Anterior cingulate cortex (tissue), 58 donors: ENCODE measurements at regions not wholly inside any gene's neighbourhood (a gene's known extent, or its start where the extent isn't known, plus 50 kb on each side); places are given as distances from the start of the nearest gene placed in this dataset.
"Not testable (repeated sequence)": the region's sequence is repeated elsewhere in the genome, so short reads cannot be mapped to it uniquely, and the experiment has no call there.

ENCODE experiments used
- DNase-seq, 58 donors: peaks; one replicate each; lab custom pipeline; 2025; lab: John Stamatoyannopoulos, UW

GRCh38 chr14:22131749-22132476, 457.1 kb downstream of the DAD1 start:
- DNase-seq: no peak

- no peak for DNase-seq
These were observed 450.5 kb upstream of the OR4E1 start for GRCh38 chr14:22124073-22124613.

- no peak for DNase-seq
These were observed 449.4 kb upstream of the OR4E1 start for GRCh38 chr14:22122829-22123560.

DNA sequence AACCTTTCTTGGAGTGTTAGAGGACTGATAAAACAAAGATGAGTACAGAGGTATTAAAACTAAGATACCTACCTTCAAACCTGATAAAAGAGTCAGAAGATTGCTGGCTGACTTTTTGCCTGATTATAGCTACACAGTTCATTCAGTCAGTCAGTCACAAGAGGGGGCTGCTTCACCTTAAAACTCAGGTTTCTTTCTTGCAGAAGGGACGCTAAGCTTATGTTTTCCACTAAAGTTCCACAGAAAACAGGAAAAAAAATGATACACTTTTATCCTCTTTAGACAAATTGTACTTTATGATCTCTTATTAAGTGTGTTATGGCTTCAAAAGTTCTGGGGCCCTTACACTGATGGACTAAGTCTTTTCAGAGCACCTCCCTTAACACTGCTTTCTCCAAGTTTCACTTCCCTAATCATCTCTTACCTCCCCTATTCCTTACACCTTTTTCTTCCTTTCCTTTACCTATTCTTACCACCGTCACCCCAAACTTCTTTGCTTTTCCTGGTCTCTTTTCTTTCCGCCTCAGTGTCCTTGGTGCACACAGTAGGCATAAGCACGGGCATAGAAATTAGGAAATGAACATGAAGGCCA, 448.7 kb upstream of the OR4E1 start:
- DNase-seq: no peak

GRCh38 chr14:22118899-22119477, 445.4 kb upstream of the OR4E1 start:
- no peak for DNase-seq

DNA sequence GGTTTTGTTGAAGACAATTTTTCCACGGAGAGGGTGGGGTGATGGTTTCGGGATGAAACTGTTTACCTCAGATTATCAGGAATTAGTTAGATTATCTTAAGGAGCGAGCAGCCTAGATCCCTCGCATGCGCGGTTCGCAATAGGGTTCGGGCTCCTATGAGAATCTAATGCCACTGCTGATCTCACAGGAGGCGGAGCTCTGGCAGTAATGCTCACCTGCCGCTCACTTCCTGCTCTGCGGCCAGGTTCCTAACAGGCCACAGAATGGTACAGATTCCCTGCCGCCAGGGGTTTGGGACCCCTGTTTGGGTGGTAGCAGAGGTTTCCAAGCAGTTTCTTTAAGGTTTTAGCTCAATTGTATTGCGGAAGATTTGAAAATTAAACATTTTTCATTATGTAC, 439.8 kb upstream of the OR4E1 start:
- no peak for DNase-seq

GRCh38 chr14:22112004-22112403, 438.4 kb upstream of the OR4E1 start:
- peak in 1 of 58 donors; percentile 3 for DNase-seq

DNA sequence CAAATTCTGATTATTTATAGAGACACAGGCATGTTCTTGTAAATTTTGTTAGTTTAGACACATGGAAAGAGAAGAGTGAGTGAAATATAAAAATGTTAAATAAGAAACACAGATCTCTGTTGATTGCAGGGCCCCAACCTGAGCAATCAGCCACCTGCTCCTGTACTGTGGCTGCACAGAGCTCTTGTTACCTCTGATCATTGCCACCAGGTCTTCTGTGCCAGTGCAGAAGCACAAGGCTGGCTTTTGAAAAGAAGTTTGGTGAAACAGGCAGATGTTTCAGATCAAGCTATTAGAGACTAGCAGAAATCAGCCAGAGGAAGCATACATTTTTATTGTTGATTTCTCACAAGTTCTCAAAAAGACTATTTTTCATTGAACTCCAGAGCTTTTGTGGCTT, 434.1 kb upstream of the OR4E1 start:
- no peak for DNase-seq

GRCh38 chr14:22106700-22107697, 433.4 kb upstream of the OR4E1 start:
- no peak for DNase-seq

GRCh38 chr14:22105624-22106006, 432.0 kb upstream of the OR4E1 start:
- no peak for DNase-seq

DNA sequence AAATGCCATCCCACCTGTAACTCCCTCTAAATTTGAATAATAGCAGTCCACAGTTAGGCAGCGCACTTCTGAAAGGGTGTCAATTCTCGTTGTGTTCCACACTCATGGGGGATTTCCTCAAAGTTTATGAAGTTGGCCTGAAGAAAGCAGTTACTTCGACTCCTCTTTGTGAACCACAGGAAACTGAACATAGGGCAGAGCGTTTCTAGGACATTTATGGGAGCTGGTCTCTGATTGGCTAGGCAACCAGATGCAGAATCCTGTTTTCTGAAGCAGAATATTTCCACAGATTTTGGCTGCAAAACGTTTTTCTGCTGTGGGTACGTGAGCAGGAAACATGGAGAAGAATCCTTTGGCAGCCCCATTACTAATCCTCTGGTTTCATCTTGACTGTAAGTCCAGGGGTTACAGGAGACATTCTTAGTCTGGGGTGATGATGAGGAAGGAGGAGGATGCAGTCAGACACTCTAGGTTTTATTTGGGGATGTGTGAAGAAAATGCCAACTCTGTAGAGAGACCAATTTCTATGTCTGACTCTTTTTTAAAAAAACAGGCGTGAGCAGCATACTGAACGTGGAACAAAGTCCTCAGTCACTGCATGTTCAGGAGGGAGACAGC, 431.5 kb upstream of the OR4E1 start:
- no peak for DNase-seq

GRCh38 chr14:22100764-22101120, 427.1 kb upstream of the OR4E1 start:
- not testable (repeated sequence) for DNase-seq

- peak in 26 of 58 donors; percentile 1 to 55 (median 16) for DNase-seq
These were observed 426.5 kb upstream of the OR4E1 start for GRCh38 chr14:22099942-22100763.

- DNase-seq: no peak
These were observed 424.8 kb upstream of the OR4E1 start for GRCh38 chr14:22098435-22098834.

GRCh38 chr14:22097586-22098292, 424.1 kb upstream of the OR4E1 start:
- DNase-seq: no peak

GRCh38 chr14:22097072-22097471, 423.5 kb upstream of the OR4E1 start:
- DNase-seq: no peak

- no peak for DNase-seq
These were observed 422.9 kb upstream of the OR4E1 start for GRCh38 chr14:22096514-22096895.
